RWPE2 (cell line): ENCODE measurements at regions not wholly inside any gene's neighbourhood (a gene's known extent, or its start where the extent isn't known, plus 50 kb on each side); places are given as distances from the start of the nearest gene placed in this dataset.

Source experiments
- ATAC-seq: fragments of 200-7000 bp; cut with Tn5 transposase; 3 replicates; pipeline ENCODE4 v1.9.1; 2021; ENCODE audit warnings: low read depth
- DNase-seq: peaks from one replicate; pipeline ENCODE4 v3.0.0-alpha.2; 2020; ENCODE audit warnings: low spot score
- H3K27ac ChIP-seq: fragments of 450-650 bp; 2 replicates; pipeline ENCODE4 v1.5.1; 2017; ENCODE audit warnings: mild to moderate bottlenecking; ENCODE audit not compliant: poor library complexity, severe bottlenecking
- H3K27me3 ChIP-seq: fragments of 250-450 bp; sonication (Bioruptor Pico); 2 replicates; pipeline ENCODE4 v1.5.1; 2021; ENCODE audit warnings: mild to moderate bottlenecking, moderate library complexity; ENCODE audit not compliant: insufficient read depth, poor library complexity, severe bottlenecking
- H3K36me3 ChIP-seq: fragments of 250-450 bp; sonication (Bioruptor Pico); 2 replicates; pipeline ENCODE4 v1.5.1; 2020; ENCODE audit warnings: low read depth, mild to moderate bottlenecking, moderate library complexity
- H3K4me1 ChIP-seq: fragments of 250-450 bp; sonication (Bioruptor Pico); 2 replicates; pipeline ENCODE4 v1.5.1; 2021; ENCODE audit warnings: mild to moderate bottlenecking, moderate library complexity; ENCODE audit not compliant: insufficient read depth, poor library complexity, severe bottlenecking
- H3K4me3 ChIP-seq: fragments of 250-450 bp; sonication (Bioruptor Pico); 2 replicates; pipeline ENCODE4 v1.5.1; 2021; ENCODE audit warnings: mild to moderate bottlenecking, moderate library complexity; ENCODE audit not compliant: severe bottlenecking
- H3K9me3 ChIP-seq: fragments of 250-450 bp; sonication (Bioruptor Pico); 2 replicates; pipeline ENCODE4 v1.5.1; 2021; ENCODE audit warnings: mild to moderate bottlenecking, moderate library complexity; ENCODE audit not compliant: severe bottlenecking
- CTCF ChIP-seq: fragments of 450-650 bp; IDR thresholded peaks from one replicate; pipeline ENCODE4 v1.5.1; 2017; ENCODE audit warnings: mild to moderate bottlenecking, moderate library complexity; ENCODE audit not compliant: poor library complexity, severe bottlenecking

- peak; percentile 33 for TF ChIP-seq CTCF
- DNase-seq (no peak), ATAC-seq (no peak)
- Histone ChIP-seq H3K27me3 (no peaks in the 10 kb centered on the region), H3K4me3 (no peak overlapping the region), H3K27ac (no peak overlapping the region), H3K9me3 (no peaks in the 10 kb centered on the region), H3K36me3 (no peaks in the 10 kb centered on the region), H3K4me1 (no peaks in the 10 kb centered on the region)
Observed at GRCh38 chr4:96035727-96036126, 195.8 kb downstream of the PDHA2 start.

GRCh38 chr4:96036781-96037180 lies 196.9 kb downstream of the PDHA2 start:
- DNase-seq (no peak), ATAC-seq (no peak)
- H3K4me3 ChIP-seq = no peak overlapping the region
- H3K27ac ChIP-seq = no peak overlapping the region
- H3K9me3 ChIP-seq = no peaks in the 10 kb centered on the region
- H3K4me1 ChIP-seq = no peaks in the 10 kb centered on the region
- TF ChIP-seq CTCF = no peak
- H3K27me3 ChIP-seq = no peaks in the 10 kb centered on the region
- H3K36me3 ChIP-seq = no peaks in the 10 kb centered on the region

- H3K4me3 ChIP-seq = no peak overlapping the region
- no peaks in the 10 kb centered on the region for H3K36me3 ChIP-seq
- no peak for TF ChIP-seq CTCF
- no peaks in the 10 kb centered on the region for H3K4me1 ChIP-seq
- no peak for ATAC-seq
- no peak overlapping the region for H3K27ac ChIP-seq
- H3K9me3 ChIP-seq = no peaks in the 10 kb centered on the region
- no peak for DNase-seq
- H3K27me3 ChIP-seq = no peaks in the 10 kb centered on the region
Observed at GRCh38 chr4:96037705-96038104, 197.8 kb downstream of the PDHA2 start.

- no peaks in the 10 kb centered on the region for H3K9me3 ChIP-seq
- H3K4me3 ChIP-seq = no peak overlapping the region
- no peak for TF ChIP-seq CTCF
- no peak for ATAC-seq
- no peak for DNase-seq
- no peaks in the 10 kb centered on the region for H3K27me3 ChIP-seq
- no peaks in the 10 kb centered on the region for H3K36me3 ChIP-seq
- H3K27ac ChIP-seq = no peak overlapping the region
- no peaks in the 10 kb centered on the region for H3K4me1 ChIP-seq
Observed at GRCh38 chr4:96039217-96039616, 199.3 kb downstream of the PDHA2 start.

GRCh38 chr4:96039803-96040436 lies 200.0 kb downstream of the PDHA2 start:
- H3K9me3 ChIP-seq = no peaks in the 10 kb centered on the region
- no peak overlapping the region for H3K4me3 ChIP-seq
- no peak overlapping the region for H3K27ac ChIP-seq
- H3K27me3 ChIP-seq = no peaks in the 10 kb centered on the region
- no peak for TF ChIP-seq CTCF
- no peak for DNase-seq
- ATAC-seq = no peak
- H3K4me1 ChIP-seq = no peaks in the 10 kb centered on the region
- no peaks in the 10 kb centered on the region for H3K36me3 ChIP-seq
